ENCODE measurements at regions not wholly inside any gene's neighbourhood (a gene's known extent, or its start where the extent isn't known, plus 50 kb on each side); places are given as distances from the start of the nearest gene placed in this dataset.
"Not testable (repeated sequence)": the region's sequence is repeated elsewhere in the genome, so short reads cannot be mapped to it uniquely, and the experiment has no call there.

DNA sequence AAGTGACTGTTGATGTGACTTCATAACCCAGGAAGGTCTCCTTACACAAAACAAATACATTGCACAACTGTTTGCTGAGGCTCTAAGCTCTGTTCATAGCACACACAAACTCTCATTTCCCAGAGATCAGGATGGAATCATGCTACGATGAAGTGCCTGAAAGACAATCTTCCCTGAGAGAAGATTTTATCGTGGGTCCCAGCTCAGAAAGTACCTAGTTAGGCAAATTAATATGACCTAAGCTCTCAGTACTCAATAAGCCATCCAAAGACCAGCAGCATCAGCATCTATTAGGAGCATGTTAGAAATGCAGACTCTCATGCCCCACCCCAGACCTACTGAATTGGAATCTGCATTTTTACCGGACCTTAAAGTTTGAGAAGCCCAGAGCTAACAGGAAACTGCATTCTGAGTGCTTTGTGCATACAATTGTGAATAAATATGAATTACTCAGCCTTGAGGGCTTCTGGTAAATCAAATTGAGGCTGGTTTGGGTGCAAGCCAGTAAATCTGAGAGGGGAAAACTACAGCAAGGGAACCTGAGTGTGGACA lies 161.5 kb upstream of the C2CD4B start:
- DNase-seq = no peak

DNA sequence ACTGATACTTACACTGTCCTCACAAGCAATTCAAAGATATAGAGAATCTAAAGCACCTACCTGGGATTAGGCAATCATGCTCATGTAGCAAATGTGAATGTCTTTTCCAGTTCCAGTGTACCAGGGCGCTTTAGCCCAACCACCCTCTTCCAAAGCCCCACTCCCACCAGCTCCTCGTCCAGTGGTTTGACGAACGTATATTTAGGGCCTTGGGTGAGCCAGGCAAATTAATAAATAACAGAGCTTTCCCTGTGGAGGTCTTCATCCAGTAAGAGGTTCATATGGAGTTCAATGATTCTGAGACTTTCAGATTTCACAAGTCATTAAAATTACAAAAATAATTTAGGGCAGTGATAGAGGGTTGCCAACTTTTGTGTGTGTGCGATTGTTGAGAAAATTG lies 162.3 kb upstream of the C2CD4B start:
- no peak for DNase-seq

DNA sequence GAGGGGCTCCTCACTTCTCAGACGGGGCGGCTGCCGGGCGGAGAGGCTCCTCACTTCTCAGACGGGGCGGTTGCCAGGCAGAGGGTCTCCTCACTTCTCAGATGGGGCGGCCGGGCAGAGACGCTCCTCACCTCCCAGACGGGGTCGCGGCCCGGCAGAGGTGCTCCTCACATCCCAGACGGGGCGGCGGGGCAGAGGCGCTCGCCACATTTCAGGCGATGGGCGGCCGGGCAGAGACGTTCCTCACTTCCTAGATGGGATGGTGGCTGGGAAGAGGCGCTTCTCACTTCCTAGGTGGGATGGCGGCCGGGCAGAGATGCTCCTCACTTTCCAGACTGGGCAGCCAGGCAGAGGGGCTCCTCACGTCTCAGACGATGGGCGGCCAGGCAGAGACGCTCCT lies 167.4 kb upstream of the C2CD4B start:
- not testable (repeated sequence) for DNase-seq

DNA sequence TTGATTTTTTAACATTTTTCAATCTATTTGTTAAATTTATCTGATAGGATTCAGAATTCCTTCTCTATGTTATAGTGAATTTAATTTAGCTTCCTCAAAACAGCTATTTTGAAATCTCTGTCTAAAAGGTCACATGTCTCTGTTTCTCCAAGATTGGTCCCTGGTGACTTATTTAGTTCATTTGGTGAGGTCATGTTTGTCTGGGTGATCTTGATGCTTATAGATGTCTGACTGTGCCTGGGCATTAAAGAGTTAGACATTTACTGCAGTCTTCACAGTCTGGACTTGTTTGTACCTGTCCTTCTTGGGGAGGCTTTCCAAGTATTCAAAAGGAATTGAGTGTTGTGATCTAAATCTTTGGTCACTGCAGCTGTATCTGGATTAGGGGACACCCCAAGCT lies 169.5 kb upstream of the C2CD4B start:
- no peak for DNase-seq

DNA sequence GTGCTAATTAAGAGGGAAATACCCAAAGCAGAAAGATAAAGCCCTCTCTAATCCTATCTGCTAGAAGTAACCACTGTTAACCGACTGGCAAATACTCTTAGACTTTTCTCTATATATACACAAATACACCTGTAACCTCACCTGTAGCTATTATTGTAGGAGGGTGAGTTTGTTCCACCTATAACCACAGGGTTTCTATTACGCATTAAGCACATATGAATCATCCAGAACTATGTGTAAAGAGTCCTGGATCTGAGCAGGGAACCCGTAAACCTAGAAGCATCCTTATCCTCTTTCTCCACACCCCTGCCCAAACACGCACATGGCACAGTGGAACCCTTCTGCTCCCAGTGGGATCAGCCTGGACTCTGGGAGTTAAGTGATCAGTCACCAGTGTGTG lies 172.8 kb upstream of the C2CD4B start:
- DNase-seq = no peak

DNA sequence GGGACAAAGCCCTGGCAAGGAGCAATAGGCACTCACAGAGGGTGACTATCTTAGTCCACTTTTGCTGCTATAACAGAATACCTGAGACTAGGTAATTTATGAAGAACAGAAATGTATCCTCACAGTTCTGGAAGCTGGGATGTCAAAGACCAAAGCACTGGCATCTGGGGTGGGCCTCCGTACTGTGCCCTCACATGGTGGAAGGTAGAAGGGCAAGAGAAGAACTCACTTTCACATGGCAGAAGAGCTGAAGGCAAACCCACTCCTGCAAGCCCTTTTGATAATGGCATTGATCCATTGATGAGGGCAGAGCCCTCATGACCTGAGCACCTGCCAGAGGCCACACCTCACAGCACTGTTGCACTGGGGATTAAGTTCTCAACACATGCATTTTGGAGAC lies 173.4 kb upstream of the C2CD4B start:
- no peak for DNase-seq

DNA sequence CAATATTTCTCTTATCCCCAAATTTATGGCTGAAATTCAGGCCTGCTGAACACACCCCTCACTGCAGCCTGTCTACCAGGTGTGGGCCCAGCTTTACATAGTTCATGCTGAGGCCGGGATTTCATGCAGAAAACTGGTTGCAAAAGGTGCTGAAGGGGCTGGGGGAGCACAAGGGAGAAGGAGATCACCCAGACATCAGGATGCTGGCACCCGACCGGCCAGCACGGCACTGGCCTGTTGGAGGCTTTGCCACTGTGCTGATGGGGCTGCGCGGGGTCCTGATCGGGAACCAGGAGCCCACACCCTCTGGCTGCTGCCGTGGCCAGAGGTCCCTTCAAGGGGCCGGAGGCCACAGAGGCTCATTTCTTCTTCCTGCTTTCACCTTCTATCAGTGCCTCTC lies 177.9 kb upstream of the C2CD4B start:
- DNase-seq = no peak

DNA sequence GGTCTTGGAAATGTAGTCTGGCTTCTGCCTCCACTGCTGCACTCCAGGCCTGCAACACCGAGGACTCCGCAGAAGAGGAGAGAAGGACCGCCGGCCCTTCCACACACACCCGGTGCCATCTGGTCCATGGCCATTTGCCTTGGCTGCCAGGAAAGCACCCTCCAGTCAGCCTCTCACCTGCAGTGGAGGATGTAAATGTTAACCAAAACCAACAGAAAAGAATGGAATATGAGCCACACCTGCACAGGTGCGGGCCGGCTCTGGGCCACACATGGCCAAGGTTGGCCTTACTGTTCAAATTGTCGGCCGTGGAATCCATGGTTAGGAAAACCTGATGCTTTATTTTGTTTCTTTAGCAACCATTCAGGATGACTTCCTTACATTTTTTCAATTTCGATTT lies 178.3 kb upstream of the C2CD4B start:
- no peak for DNase-seq

DNA sequence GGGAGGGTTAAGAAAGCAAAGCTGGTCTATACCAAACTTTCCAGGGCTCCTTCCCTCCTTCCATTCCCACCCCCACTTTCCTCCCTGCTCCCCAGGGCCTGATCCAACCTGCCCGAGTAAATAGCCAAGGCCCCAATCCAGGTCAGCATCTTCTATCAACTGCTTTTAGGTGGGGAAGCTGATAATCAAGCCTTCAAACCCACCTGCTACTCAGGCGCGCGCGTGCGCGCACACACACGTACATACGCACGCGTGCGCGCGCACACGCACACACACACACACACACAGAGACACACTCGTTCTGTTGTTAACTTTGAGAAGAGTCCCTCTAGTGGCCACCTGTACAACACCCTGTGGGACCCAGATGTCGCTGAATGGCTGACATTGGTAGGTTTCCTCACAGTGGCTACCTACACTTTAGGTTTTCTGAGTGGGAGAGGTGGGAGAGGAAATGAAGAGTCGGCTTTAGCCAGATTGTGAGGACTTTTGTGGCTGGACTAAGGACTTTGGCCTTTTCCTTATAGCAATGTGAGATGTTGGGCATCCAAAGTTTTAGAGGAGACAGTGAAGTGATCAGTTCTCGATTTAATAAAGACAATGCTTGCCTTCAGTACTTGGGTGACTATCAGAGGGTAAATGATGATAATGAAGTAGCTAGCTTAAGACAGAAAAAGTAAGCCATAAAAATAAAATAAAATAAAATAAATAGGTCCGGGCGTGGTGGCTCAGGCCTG lies 179.9 kb upstream of the C2CD4B start:
- peak; percentile 57 for DNase-seq

DNA sequence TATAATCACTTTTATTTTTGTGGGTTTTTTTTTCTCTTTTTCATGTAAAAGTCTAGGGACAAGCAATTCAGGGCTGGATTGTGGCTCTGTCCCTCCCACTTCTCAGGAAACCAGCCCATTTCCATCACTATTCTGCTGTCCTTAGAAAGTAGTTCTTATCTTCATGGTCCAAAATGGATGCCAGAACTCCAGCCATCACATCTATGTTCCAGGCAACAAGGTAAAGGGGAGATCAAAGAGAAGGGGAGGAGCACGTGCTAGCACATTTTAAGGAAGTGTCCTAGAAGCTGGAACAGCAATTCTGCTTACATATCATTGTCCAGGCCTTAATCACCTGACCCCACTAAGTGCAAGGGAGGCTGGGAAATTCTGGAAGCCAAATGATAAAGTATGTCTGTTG lies 181.1 kb upstream of the C2CD4B start:
- DNase-seq = no peak

DNA sequence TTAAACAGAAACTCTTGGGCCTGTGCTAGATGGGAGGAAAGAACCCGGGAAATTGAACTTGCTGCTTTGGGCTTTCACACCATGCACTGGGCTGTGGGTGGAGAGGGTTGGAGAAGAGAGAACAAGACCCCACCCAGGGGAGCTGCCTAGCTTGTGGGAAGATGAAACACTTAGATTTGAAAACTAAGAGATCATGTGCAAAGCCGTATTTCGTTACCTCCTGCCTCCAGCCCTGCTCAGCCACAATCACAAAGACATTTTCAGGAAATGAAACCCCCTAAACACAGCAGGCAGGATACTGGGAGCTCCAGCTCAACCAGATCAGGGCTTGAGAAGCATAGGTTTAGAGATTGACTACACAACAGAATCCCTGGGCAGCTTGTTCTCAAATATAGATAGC lies 183.0 kb upstream of the C2CD4B start:
- no peak for DNase-seq

DNA sequence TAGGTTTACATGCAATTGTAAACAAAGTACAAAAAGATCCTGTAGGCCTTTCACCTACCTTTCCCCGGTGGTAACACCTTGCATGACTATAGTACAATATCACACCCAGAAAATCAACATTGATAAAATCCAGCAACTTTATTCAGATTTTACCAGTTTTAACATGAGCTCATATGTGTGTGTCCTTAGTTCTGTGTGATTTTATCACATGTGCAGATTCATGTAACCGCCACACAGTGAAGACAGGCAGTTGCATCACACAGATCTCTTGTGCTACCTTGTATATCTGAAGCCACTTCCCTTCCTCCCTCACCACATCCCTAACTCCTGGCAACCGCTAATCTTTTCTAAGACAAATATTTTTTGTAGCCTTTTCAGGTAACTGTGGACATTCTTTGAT lies 183.5 kb upstream of the C2CD4B start:
- no peak for DNase-seq

DNA sequence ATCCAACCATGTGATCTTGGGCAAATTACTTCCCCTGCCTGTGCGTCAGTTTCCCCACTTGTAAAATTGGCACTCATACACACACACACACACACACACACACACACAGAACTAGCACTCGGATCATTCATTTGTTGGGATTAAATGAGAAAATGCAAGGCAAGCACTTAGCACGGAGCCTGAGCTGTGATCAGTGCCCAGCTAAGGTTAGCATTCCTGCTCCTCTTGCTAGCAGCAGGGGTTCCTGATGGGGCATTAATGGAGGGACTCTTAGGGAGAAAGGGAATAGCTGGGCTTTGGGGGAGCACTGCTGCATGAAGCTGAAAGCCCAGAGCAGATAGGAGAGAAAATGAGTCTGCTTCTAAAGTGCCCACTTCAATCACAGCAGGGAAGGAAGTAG lies 187.7 kb upstream of the C2CD4B start:
- no peak for DNase-seq

DNA sequence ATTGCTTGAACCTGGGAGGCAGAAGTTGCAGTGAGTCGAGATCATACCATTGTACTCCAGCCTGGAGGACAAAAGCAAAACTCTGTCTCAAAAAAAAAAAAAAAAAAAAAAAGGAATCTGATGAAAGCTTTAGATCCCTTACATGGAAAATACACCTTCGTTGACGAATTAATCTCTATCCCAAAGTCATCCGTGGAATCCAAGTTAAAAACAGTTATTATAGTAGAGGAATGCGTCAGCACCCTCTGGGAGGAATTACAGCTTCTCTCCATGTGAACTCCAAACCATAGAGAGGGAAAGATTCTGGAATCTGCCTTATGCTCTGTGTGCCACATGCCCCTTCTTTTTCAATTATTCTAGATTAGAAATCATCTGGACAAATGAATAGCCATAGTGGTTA lies 192.3 kb upstream of the C2CD4B start:
- DNase-seq = no peak

DNA sequence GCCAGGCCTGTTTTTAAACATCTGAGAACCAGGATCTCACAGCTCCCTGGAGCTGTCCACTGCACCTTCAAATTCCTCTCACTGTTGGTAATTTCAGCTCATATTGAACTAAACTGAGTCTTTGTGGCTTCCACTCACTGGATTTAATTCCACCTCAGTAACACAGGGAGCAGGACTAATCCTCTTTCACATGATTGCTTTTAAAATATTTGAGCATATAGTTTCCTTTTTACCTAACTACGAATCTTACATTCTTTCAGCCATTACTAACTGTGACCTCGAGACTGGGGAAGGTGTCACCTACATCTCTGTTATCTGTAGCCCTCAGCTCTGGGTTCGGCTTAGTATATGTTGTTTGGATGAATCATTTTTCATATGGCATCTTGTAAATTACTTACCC lies 194.3 kb upstream of the C2CD4B start:
- DNase-seq = no peak

DNA sequence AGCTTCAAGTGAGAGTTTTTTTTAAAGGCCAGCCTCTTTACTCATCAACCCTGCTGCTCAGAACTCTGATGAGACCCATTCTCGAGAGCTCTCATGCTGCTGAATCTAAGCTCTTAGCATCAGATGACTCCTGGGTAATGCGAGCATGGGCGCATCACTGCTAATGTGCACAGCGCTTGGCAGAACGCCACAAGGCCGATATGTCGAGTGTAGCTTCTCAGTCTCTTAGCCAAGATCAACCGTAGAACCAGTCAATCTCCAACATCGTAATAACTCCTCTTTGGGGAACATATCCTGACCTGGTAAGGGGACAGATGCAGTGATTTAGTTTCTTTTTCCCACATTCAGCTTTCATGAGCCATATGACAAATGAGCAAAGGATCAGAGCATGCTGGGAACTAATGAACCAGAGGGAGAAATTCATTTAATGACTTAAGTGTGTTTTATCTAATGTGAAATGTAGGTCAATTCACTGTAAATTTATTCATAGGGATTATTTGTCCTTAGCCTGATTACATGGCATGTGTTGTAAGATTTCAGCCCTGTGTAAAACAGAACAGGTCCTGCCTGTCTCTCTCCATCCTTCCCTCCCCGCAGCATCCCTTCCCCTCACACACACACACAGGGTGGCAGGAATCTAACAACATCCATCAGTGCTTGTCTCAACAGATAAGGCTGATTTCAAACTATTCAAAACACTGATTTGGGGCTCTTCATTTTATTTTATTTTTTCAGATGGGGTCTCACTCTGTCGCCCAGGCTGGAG lies 195.4 kb upstream of the C2CD4B start:
- DNase-seq = no peak

DNA sequence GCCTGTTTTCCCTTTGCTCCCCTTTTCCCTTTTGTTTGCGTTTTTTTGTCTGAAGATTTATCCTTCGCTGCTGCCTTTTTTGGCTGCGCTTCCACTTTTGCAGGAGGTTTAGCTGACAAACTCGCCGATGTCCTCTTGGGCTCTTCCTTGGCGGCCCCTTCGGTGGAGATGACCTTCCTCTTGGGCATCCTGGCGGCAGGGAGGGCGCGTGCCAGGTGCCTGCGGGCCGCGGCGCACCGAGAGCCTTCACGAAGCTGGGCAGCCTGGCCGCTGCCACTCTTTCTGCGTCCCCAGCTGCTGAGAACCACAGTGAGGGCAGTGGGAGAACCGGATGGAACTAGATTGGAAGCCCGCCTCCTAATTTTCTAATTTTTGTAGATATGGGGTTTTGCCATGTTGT lies 197.1 kb upstream of the C2CD4B start:
- no peak for DNase-seq

DNA sequence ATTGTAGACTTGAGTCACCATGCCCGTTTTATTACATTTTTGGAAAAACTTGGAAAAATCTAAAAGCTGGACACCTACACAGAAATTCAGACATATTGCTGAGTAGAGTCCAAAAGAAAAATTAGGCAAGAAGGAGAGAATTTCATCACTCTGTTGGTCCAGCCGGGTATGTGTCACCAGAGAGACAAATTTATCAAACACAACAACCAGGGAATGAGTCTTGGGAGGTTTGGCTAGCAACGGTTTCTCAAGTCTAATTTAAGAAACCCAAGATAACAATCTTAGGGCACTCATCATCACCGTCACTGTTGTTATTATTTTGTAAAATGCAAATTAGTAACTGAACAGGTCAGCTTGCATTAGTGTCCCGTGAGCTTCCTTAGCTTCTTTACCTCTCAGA lies 197.5 kb upstream of the C2CD4B start:
- no peak for DNase-seq

DNA sequence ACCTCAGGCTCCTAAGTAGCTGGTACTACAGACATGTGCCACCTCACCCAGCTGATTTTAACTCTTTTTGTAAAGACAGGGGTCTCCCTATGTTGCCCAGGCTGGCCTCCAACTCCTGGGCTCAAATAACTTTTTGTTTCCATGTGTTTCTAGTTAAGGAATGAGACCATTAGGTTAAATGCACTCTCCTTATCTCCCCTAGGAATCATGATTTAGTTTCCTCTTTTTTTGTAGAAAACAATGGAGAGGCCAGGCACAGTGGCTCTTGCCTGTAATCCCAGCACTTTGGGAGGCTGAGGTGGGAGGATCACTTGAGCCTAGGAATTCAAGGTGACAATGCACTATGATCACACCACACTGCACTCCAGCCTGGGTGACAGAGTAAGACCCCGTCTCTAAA lies 198.8 kb upstream of the C2CD4B start:
- DNase-seq = no peak

DNA sequence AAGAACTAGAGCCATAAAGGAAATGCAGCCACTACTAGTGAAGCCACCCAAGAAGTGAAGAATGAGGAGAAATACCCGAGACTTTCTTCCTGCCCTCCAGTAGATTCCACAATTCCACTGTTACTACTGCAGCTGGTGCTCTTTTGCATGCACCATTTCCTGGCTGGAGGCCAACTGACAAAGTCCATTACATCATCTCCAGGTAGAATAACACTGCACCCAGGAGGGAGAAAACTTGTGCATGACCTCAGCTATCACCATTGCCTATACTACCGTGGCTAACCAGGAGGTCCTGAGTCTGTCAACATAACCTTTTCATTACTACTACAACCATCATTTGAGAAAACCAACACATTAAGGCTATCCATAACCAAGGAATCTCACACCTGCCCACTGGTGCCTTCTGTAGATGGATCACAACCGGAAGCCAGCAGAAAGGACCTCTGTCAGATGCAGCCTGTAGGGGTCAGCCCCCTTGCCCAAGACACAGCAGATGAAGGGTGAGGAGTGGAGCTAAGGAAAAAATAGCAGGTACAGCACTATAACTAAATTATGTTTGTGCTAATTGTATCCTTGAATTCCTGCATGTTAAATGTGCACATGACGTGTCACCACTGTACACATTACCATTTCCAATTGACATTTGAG lies 200.8 kb upstream of the C2CD4B start:
- DNase-seq = peak; percentile 32

DNA sequence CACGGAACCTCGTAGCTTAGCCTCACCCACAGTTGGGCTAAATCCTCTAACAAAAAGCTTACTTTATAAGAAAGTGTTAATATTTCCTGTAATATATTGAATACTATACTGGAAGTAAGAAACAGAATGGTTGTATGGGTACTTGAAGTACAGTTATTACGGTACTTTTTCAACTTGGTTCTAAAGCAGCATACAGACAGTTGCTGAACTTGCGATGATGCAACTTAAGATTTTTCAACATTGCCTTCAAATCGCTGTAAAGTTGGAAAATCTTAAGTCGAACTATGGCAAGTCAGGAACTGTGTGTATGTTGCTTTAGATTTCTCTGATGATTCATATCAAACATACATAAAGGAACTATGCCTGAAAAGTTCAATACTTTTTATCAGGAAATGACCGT lies 204.4 kb upstream of the C2CD4B start:
- no peak for DNase-seq

DNA sequence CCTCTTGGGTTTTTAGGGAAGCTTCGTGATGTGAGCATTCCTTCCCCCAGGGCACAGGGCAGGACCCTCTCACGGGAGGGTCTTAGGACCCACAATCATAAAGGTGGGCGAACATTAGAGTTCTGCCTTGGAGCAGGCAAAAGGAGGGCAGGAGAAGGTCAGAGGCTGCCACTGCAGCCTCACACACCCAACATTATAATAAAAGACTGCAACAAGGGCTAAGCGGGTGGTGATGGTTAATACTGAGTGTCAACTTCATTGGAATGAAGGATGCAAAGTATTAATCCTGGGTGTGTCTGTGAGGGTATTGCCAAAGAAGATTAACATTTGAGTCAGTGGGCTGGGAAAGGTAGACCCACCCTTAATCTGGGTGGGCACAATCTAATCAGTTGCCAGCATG lies 206.6 kb upstream of the C2CD4B start:
- DNase-seq = not testable (repeated sequence)

DNA sequence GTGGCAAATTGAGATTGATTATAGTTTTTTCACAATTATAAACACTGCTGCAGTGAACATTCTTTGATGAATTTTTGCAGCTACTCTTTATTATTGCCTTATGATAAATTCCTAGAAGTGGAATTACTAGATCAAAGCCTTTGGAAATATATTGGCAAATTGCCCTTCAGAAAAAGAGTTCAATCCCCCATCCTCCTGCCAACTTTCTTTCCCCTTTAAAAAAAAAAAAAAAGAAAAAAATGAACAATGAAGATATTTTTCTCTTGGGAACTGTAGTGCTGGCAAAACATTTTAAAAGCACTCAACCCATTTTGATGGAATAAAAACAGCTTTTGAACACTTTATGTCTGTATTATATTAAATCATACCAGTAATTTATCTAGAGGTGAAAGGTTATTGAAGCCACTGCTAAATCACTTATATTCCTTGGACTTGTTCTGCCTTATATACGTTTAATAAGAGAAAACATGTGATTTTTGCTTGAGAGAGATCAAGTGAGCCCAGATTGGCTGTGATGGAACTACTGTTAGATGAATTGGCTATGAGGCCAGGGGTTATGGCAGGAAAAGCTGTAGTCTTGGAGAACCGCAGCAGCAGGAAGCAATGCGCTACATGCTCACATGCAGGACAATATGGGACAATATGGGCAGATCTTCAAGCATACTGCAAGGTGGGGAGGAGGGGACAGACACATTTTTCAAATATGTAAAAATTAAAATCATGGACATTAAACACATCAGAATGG lies 212.8 kb upstream of the C2CD4B start:
- DNase-seq = no peak

Measured in NCI-H226 (cell line).